GM19025 (cell line): ENCODE measurements at regions not wholly inside any gene's neighbourhood (a gene's known extent, or its start where the extent isn't known, plus 50 kb on each side); places are given as distances from the start of the nearest gene placed in this dataset.
"Not testable (repeated sequence)": the region's sequence is repeated elsewhere in the genome, so short reads cannot be mapped to it uniquely, and the experiment has no call there.

ENCODE experiments used
- ATAC-seq: cut with Tn5 transposase; IDR thresholded peaks from one replicate; pipeline ENCODE4 v1.9.1; 2021; ENCODE audit warnings: mild to moderate bottlenecking, low read depth, moderate library complexity; ENCODE audit not compliant: unreplicated experiment

- ATAC-seq, result not testable (repeated sequence)
These were observed 80.7 kb downstream of the SPTSSA start for GRCh38 chr14:34381304-34381703.

GRCh38 chr14:34380471-34380845 is 81.6 kb downstream of the SPTSSA start:
- no peak for ATAC-seq

DNA sequence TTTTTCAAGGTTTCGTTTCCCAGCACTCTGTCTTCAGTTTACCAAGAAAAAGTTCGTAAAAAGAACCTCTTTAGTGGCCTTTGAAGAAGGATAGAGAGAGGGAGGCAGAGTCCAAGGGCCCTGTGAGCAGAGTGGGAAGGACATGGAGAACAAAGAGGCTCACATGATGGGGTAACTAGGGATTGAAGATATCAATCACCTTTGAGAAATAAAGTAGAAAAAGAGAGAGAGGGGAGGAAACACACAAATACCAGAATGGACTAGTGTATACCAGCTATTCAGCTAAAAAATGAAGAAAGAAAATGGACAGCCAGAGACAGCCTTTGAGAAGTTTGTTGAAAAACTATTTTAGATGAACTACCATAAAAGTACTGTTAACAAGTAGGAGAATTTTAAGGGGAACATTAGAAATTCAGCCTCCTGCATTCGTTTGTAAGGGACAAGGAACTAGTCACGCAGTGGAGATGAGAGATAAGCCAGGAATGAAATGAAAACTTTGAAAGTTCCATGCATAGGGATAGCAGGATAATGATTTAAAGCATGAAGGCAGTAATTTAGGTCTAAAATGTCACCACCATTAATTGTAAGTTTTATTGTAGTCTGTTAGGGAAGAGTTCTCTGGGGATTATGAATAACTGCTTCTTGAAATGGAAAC is 82.1 kb downstream of the SPTSSA start:
- no peak for ATAC-seq

GRCh38 chr14:34376649-34377267 is 85.3 kb downstream of the SPTSSA start:
- no peak for ATAC-seq

DNA sequence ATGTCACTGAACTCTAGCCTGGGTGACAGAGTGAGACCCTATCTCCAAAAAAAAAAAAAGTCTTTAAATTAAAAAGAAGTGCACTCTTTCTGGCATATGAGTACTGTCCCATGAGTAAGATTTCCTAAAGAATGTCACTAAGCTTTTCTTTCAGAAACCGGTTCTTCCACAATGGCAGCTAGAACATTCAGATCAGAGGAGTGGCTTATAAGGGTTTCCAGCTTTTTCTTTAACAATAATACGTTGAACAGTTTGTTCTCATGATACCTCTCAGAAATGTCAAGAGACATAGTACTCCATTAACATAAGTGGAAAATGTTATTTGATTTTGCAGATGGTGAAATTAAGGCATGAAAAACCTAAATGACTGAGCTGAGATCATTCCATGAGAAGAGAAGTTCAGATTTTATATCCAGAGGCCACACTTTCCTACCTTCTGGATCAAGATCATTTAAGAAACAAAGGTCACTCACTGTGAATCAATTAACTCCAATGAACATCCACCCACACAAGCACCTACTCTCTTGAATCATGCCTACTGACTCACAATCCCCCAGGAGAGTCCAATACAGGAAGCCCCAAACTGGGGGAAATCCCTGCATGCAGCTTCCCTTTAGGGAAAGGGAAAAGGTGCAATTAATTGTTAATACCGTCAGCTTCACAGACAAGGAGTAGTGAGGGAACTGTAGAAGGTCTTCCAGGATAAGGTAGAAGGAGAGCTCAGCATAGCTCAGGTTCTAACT is 86.9 kb downstream of the SPTSSA start:
- ATAC-seq, result no peak

- ATAC-seq, result no peak
These were observed 88.8 kb downstream of the SPTSSA start for GRCh38 chr14:34373191-34373590.

GRCh38 chr14:34372786-34373185 is 89.3 kb downstream of the SPTSSA start:
- ATAC-seq, result no peak

GRCh38 chr14:34369648-34370030 is 92.4 kb downstream of the SPTSSA start:
- ATAC-seq, result no peak

- ATAC-seq, result no peak
These were observed 92.9 kb downstream of the SPTSSA start for GRCh38 chr14:34368971-34369647.

GRCh38 chr14:34368115-34368970 is 93.7 kb downstream of the SPTSSA start:
- no peak for ATAC-seq

DNA sequence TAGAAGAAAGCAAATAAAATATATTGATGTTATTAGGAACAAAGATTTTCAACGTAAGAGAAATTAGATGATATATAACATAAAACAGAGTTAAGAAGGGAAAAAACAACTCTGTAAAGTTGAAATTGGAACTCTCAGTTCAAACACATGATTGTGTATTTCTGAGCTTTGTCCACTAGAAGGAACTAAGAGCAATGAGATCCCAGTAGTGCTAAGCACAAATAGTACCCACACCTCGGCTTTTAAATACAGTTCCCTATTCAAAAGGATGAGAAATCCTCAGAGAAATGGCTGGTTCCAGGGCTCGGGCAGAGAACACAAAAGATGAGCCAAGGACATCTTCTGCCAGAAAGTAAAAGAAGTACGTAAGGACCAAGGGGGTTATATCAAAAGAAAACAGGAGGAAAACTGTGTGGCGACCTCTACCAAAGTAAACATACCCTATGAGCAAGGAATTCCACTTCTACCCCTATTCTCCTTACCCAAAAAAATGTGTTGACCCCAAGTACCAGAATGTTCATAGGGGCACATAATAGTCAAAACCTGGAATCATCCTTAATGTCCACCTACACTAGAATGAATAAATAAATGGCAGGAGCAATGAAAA is 96.6 kb downstream of the SPTSSA start:
- ATAC-seq, result no peak

DNA sequence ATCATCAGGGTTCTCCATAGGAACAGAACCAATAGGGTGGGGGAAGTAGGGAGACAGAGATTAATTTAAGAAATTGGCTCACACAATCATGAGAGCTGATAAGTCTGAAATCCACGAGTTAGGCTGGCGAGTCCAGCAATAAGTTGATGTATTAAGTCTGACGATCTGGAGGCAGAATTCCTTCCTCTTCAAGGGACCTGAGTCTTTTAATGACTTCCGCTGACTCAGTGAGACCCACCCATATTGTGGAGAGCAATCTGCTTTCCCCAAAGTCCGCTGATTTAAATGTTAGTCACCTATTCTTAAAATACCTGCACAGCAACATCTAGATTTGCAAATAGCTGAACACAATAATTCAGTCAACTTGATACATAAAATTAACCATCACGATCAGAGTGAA is 97.8 kb downstream of the SPTSSA start:
- no peak for ATAC-seq

GRCh38 chr14:34363733-34364134 is 98.3 kb downstream of the SPTSSA start:
- ATAC-seq, result no peak

- ATAC-seq, result no peak
These were observed 99.3 kb downstream of the SPTSSA start for GRCh38 chr14:34362641-34363251.

DNA sequence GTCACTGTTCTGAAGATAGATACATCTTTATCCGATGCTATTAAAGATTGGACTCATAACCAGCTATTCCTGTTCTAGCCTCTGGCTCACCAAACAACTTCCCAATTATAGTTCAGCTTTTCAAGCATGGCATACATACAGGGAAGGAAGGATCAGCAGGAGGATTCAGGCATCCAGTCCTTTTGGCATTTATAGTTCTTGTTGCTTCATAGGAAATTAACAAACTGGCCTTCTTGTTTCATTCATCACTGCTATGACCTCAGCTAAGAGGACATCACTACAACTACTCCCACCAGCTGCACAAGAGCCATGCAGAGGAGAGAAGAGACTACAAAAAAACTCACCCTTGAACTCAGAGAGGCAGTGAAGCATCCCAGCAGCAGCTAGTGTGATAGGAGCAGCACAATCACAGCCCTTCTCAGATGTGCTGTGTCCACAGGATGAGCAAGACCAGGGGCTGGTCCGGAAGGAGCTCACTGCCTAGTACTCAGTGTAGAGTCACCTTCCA is 100.5 kb downstream of the SPTSSA start:
- ATAC-seq, result no peak

DNA sequence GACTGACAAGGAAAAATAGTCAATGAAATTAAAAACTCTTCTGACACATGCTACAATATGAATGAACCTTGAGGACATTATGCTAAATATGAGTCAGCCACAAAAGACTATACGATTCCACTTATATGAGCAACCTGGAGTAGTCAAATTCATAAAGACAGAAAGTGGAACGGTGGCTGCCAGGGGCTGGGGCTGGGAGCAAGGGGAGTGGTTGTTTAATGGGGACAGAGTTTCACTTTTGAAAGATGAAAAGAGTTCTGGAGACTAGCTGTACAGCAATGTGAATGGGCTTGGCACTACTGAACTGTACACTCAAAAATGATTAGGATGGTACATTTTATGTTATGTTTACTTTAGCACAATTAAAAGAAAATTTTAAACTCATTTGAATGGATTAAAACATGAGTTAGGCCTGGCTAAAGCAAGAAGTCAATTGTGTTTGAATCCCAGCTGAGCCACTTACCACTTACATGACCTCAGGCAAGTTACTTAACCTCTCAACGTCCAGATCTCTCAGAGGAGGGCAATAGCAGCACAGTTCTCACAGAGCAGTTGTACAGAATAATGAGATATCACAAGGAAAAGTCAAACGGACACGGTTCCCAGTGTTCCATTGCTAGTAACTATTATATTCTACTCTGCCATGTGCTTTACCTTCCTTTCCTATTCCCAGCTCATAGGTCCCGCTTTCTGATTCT is 102.5 kb downstream of the SPTSSA start:
- ATAC-seq, result no peak

- ATAC-seq, result no peak
These were observed 105.8 kb downstream of the SPTSSA start for GRCh38 chr14:34356264-34356654.

- no peak for ATAC-seq
These were observed 106.3 kb downstream of the SPTSSA start for GRCh38 chr14:34355584-34356263.
